Left renal cortex interstitium (tissue), 4 donors: ENCODE measurements at regions not wholly inside any gene's neighbourhood (a gene's known extent, or its start where the extent isn't known, plus 50 kb on each side); places are given as distances from the start of the nearest gene placed in this dataset.
A peak's percentile ranks its signal among the peaks of the same experiment; 100 is the strongest.
"Not testable (repeated sequence)": the region's sequence is repeated elsewhere in the genome, so short reads cannot be mapped to it uniquely, and the experiment has no call there.

Experiments used
- DNase-seq, 4 donors: peaks; one replicate each; pipeline ENCODE4 v3.0.0-alpha.2; 2013; ENCODE audit warnings: low read depth in 4 of 4, low spot score in 2 of 4, missing footprints in 1 of 4

GRCh38 chr7:156516791-156517378 lies 123.7 kb upstream of the RNF32 start:
- DNase-seq: no peak

GRCh38 chr7:156515911-156516790 lies 124.4 kb upstream of the RNF32 start:
- peak in 1 of 4 donors; percentile 15 for DNase-seq

- no peak for DNase-seq
Measured at GRCh38 chr7:156514851-156515250, 125.7 kb upstream of the RNF32 start.

- DNase-seq: no peak
Measured at GRCh38 chr7:156511426-156511825, 129.1 kb upstream of the RNF32 start.

- DNase-seq: no peak
Measured at GRCh38 chr7:156510966-156511365, 129.6 kb upstream of the RNF32 start.

- no peak for DNase-seq
Measured at GRCh38 chr7:156509216-156509615, 131.4 kb upstream of the RNF32 start.

GRCh38 chr7:156505876-156506275 lies 134.7 kb upstream of the RNF32 start:
- DNase-seq: no peak

- peak in 2 of 4 donors; percentile 57 to 72 for DNase-seq
Measured at GRCh38 chr7:156504687-156505545, 135.7 kb upstream of the RNF32 start.

- no peak for DNase-seq
Measured at GRCh38 chr7:156504006-156504405, 136.6 kb upstream of the RNF32 start.

GRCh38 chr7:156503196-156503595 lies 137.4 kb upstream of the RNF32 start:
- DNase-seq: no peak

GRCh38 chr7:156501815-156502214 lies 138.8 kb upstream of the RNF32 start:
- DNase-seq: not testable (repeated sequence)

- no peak for DNase-seq
Measured at GRCh38 chr7:156499247-156499881, 141.2 kb upstream of the RNF32 start.

- no peak for DNase-seq
Measured at GRCh38 chr7:156497776-156498509, 142.6 kb upstream of the RNF32 start.

GRCh38 chr7:156496865-156497264 lies 143.7 kb upstream of the RNF32 start:
- no peak for DNase-seq

- DNase-seq: peak in 1 of 4 donors; percentile 10
Measured at GRCh38 chr7:156496363-156496769, 144.2 kb upstream of the RNF32 start.

- DNase-seq: no peak
Measured at GRCh38 chr7:156494960-156495359, 145.6 kb upstream of the RNF32 start.

GRCh38 chr7:156493942-156494341 lies 146.6 kb upstream of the RNF32 start:
- no peak for DNase-seq

- no peak for DNase-seq
Measured at GRCh38 chr7:156492170-156492569, 148.4 kb upstream of the RNF32 start.

- no peak for DNase-seq
Measured at GRCh38 chr7:156491435-156491834, 149.1 kb upstream of the RNF32 start.
